ENCODE measurements at regions not wholly inside any gene's neighbourhood (a gene's known extent, or its start where the extent isn't known, plus 50 kb on each side); places are given as distances from the start of the nearest gene placed in this dataset.
"Not testable (repeated sequence)": the region's sequence is repeated elsewhere in the genome, so short reads cannot be mapped to it uniquely, and the experiment has no call there.

DNA sequence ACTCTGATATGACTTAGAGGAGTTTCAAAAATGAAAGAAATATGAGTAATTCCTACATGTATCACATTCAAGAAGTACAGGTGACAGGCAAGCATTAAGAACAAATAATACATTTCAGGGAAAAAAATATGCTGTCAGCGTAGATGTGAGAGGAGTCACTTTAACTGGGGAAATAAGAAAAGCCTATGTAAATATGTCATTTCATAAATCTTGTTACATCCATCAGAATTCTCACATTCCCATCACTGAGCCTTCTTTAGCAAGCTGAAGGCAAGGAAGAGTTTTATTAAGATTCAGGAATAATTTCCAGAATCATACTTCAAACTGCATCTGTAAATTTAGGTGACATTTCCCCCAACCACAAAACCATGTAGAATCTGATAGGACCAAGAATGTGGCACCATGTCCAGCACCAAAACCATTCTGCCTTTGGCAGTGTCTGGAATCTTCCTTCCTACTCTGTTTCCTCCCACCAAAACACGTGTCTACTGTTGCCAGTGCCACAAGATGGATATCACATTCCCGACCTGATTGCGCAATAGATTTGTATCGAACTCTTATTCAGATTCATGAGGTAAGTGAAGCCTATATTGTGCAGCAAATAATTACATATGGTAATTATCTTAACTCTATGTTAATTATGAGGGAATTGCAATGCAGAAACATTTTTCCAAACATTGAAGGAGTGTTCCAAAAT lies 690.9 kb downstream of the ISL1 start:
- POLR2A ChIA-PET: no interaction called here
- no CpG with 5 or more reads among the region's 5 CpGs for WGBS (ENCODE audit: insufficient coverage)

DNA sequence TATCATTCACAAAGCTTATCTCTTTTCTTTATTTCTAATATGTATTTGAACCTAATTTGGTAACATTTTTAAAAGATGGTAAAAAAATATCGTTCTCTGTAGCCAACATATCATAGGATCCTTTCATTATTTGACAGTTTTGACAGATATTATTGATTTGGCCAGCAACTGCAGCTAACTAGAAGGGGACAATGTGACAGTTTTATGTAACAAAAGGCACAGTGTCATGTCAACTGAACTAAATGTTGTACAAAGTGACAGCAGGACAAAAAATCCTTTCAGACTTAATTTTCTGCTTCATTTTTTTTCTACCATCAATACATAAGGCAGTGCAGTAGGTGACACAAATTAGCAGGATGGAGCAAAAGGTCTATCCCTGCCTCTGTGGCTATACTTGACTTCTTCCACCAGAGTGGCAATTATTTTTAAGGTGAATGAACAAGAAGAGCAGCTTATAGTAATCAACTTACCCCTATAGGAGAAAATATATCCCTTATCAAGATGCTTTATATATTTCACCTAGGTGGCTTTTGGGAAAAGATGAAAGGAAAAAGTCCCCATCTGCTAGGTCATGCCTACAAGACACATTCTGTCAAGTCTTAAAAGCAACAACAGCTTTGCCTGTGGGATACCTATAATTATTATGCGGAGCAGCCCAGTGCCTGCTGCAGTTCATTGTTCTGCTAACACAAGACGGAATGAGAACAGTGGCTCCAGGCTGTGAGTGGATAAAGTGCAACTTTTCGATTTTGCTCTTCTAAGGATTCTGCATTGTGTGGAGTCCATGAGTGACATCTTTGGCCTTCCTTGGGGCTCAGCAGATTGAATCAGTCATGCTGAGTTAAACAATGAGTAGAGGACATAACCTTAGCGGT lies 694.9 kb downstream of the ISL1 start:
- Histone ChIP-seq H3K27me3 (replicated peaks in 2 of 5; ENCODE audit: control insufficient read depth in 4 of 5, insufficient read depth in 5 of 5, low read length in 4 of 5) (no peaks in the 10 kb centered on the region), H3K9me3 (ENCODE audit: control extremely low read depth in 1 of 5, control insufficient read depth in 4 of 5, insufficient read depth in 2 of 5, low read depth in 1 of 5, low read length in 4 of 5) (peaks cover 0 to 2% (median 0%) of the 10 kb centered on the region in 5 experiments), H3K4me3 (ENCODE audit: control insufficient read depth in 1 of 7, extremely low read depth in 1 of 7, insufficient read depth in 4 of 7, low read depth in 2 of 7, low read length in 6 of 7) (no peak overlapping the region), H3K36me3 (ENCODE audit: control insufficient read depth in 4 of 4, insufficient read depth in 4 of 4, low read length in 3 of 4) (no peaks in the 10 kb centered on the region), H3K4me1 (ENCODE audit: control extremely low read depth in 1 of 4, control insufficient read depth in 4 of 4, insufficient read depth in 4 of 4, low read length in 3 of 4) (no peaks in the 10 kb centered on the region), H3K27ac (ENCODE audit: insufficient read depth in 1 of 2, low read depth in 1 of 2, low read length in 2 of 2, poor library complexity in 1 of 2, severe bottlenecking in 2 of 2) (no peak overlapping the region)
- WGBS (ENCODE audit: insufficient coverage): 79% methylated on average over 3 of the region's 5 CpGs
- POLR2A ChIA-PET: no interaction called here
- CTCF ChIA-PET: no interaction called here
- no peak for DNase-seq

More for the DNA sequence above, 690.9 kb downstream of the ISL1 start:
- no peaks in the 10 kb centered on the region for H3K9me3 ChIP-seq (ENCODE audit: control extremely low read depth in 1 of 5, control insufficient read depth in 4 of 5, insufficient read depth in 2 of 5, low read depth in 1 of 5, low read length in 4 of 5)
- no peaks in the 10 kb centered on the region for H3K27me3 ChIP-seq (replicated peaks in 2 of 5; ENCODE audit: control insufficient read depth in 4 of 5, insufficient read depth in 5 of 5, low read length in 4 of 5)
- no peaks in the 10 kb centered on the region for H3K36me3 ChIP-seq (ENCODE audit: control insufficient read depth in 4 of 4, insufficient read depth in 4 of 4, low read length in 3 of 4)
- CTCF ChIA-PET: no interaction called here
- no peak overlapping the region for H3K4me3 ChIP-seq (ENCODE audit: control insufficient read depth in 1 of 7, extremely low read depth in 1 of 7, insufficient read depth in 4 of 7, low read depth in 2 of 7, low read length in 6 of 7)
- no peak overlapping the region for H3K27ac ChIP-seq (ENCODE audit: insufficient read depth in 1 of 2, low read depth in 1 of 2, low read length in 2 of 2, poor library complexity in 1 of 2, severe bottlenecking in 2 of 2)
- no peaks in the 10 kb centered on the region for H3K4me1 ChIP-seq (ENCODE audit: control extremely low read depth in 1 of 4, control insufficient read depth in 4 of 4, insufficient read depth in 4 of 4, low read length in 3 of 4)
- DNase-seq: no peak

DNA sequence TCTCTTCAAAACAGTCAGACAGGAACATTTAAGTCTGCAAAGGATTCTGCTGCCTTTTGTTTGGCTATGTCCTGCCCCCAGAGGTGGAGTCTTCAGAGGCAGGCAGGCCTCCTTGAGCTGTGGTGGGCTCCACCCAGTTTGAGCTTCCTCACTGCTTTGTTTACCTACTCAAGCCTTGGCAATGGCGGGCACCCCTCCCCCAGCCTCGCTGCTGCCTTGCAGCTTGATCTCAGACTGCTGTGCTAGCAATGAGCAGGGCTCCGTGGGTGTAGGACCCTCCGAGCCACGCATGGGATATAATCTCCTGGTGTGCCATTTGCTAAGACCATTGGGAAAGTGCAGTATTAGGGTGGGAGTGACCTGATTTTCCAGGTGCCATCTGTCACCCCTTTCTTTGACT lies 685.4 kb upstream of the ITGA1 start:
- CTCF ChIA-PET; H3K4me1 ChIP-seq (ENCODE audit: control extremely low read depth in 1 of 4, control insufficient read depth in 4 of 4, insufficient read depth in 4 of 4, low read length in 3 of 4); H3K36me3 ChIP-seq (ENCODE audit: control insufficient read depth in 4 of 4, insufficient read depth in 4 of 4, low read length in 3 of 4); H3K27me3 ChIP-seq (replicated peaks in 2 of 5; ENCODE audit: control insufficient read depth in 4 of 5, insufficient read depth in 5 of 5, low read length in 4 of 5); H3K9me3 ChIP-seq (ENCODE audit: control extremely low read depth in 1 of 5, control insufficient read depth in 4 of 5, insufficient read depth in 2 of 5, low read depth in 1 of 5, low read length in 4 of 5); DNase-seq; H3K4me3 ChIP-seq (ENCODE audit: control insufficient read depth in 1 of 7, extremely low read depth in 1 of 7, insufficient read depth in 4 of 7, low read depth in 2 of 7, low read length in 6 of 7); H3K27ac ChIP-seq (ENCODE audit: insufficient read depth in 1 of 2, low read depth in 1 of 2, low read length in 2 of 2, poor library complexity in 1 of 2, severe bottlenecking in 2 of 2); POLR2A ChIA-PET: not testable (repeated sequence)
- WGBS (ENCODE audit: insufficient coverage): 100% methylated on average over 1 of the region's 5 CpGs

- Histone ChIP-seq H3K4me3 (ENCODE audit: control insufficient read depth in 1 of 7, extremely low read depth in 1 of 7, insufficient read depth in 4 of 7, low read depth in 2 of 7, low read length in 6 of 7) (no peak overlapping the region), H3K9me3 (ENCODE audit: control extremely low read depth in 1 of 5, control insufficient read depth in 4 of 5, insufficient read depth in 2 of 5, low read depth in 1 of 5, low read length in 4 of 5) (no peaks in the 10 kb centered on the region), H3K27me3 (replicated peaks in 2 of 5; ENCODE audit: control insufficient read depth in 4 of 5, insufficient read depth in 5 of 5, low read length in 4 of 5) (no peaks in the 10 kb centered on the region), H3K36me3 (ENCODE audit: control insufficient read depth in 4 of 4, insufficient read depth in 4 of 4, low read length in 3 of 4) (no peaks in the 10 kb centered on the region), H3K27ac (ENCODE audit: insufficient read depth in 1 of 2, low read depth in 1 of 2, low read length in 2 of 2, poor library complexity in 1 of 2, severe bottlenecking in 2 of 2) (no peak overlapping the region), H3K4me1 (ENCODE audit: control extremely low read depth in 1 of 4, control insufficient read depth in 4 of 4, insufficient read depth in 4 of 4, low read length in 3 of 4) (no peaks in the 10 kb centered on the region)
- 76% methylated on average over 2 of the region's 4 CpGs for WGBS (ENCODE audit: insufficient coverage)
- ChIA-PET CTCF (no interaction called here), POLR2A (no interaction called here)
- no peak for DNase-seq
These were observed 680.4 kb upstream of the ITGA1 start for GRCh38 chr5:52107210-52107905.

GRCh38 chr5:52119768-52120167 lies 667.9 kb upstream of the ITGA1 start:
- Histone ChIP-seq H3K4me3 (ENCODE audit: control insufficient read depth in 1 of 7, extremely low read depth in 1 of 7, insufficient read depth in 4 of 7, low read depth in 2 of 7, low read length in 6 of 7) (no peak overlapping the region), H3K27ac (ENCODE audit: insufficient read depth in 1 of 2, low read depth in 1 of 2, low read length in 2 of 2, poor library complexity in 1 of 2, severe bottlenecking in 2 of 2) (no peak overlapping the region), H3K9me3 (ENCODE audit: control extremely low read depth in 1 of 5, control insufficient read depth in 4 of 5, insufficient read depth in 2 of 5, low read depth in 1 of 5, low read length in 4 of 5) (no peaks in the 10 kb centered on the region), H3K36me3 (ENCODE audit: control insufficient read depth in 4 of 4, insufficient read depth in 4 of 4, low read length in 3 of 4) (no peaks in the 10 kb centered on the region), H3K27me3 (replicated peaks in 2 of 5; ENCODE audit: control insufficient read depth in 4 of 5, insufficient read depth in 5 of 5, low read length in 4 of 5) (no peaks in the 10 kb centered on the region), H3K4me1 (ENCODE audit: control extremely low read depth in 1 of 4, control insufficient read depth in 4 of 4, insufficient read depth in 4 of 4, low read length in 3 of 4) (no peaks in the 10 kb centered on the region)
- ChIA-PET POLR2A (no interaction called here), CTCF (no interaction called here)
- no CpG with 5 or more reads among the region's 1 CpG for WGBS (ENCODE audit: insufficient coverage)
- DNase-seq: no peak

GRCh38 chr5:52132053-52132452 lies 655.7 kb upstream of the ITGA1 start:
- no peak for DNase-seq
- 100% methylated on average over 1 of the region's 3 CpGs for WGBS (ENCODE audit: insufficient coverage)
- H3K4me3 ChIP-seq (ENCODE audit: control insufficient read depth in 1 of 7, extremely low read depth in 1 of 7, insufficient read depth in 4 of 7, low read depth in 2 of 7, low read length in 6 of 7): no peak overlapping the region
- H3K27ac ChIP-seq (ENCODE audit: insufficient read depth in 1 of 2, low read depth in 1 of 2, low read length in 2 of 2, poor library complexity in 1 of 2, severe bottlenecking in 2 of 2): no peak overlapping the region
- H3K36me3 ChIP-seq (ENCODE audit: control insufficient read depth in 4 of 4, insufficient read depth in 4 of 4, low read length in 3 of 4): no peaks in the 10 kb centered on the region
- ChIA-PET CTCF (no interaction called here), POLR2A (no interaction called here)
- H3K9me3 ChIP-seq (ENCODE audit: control extremely low read depth in 1 of 5, control insufficient read depth in 4 of 5, insufficient read depth in 2 of 5, low read depth in 1 of 5, low read length in 4 of 5): no peaks in the 10 kb centered on the region
- no peaks in the 10 kb centered on the region for H3K4me1 ChIP-seq (ENCODE audit: control extremely low read depth in 1 of 4, control insufficient read depth in 4 of 4, insufficient read depth in 4 of 4, low read length in 3 of 4)
- H3K27me3 ChIP-seq (replicated peaks in 2 of 5; ENCODE audit: control insufficient read depth in 4 of 5, insufficient read depth in 5 of 5, low read length in 4 of 5): no peaks in the 10 kb centered on the region
